ENCODE measurements at regions not wholly inside any gene's neighbourhood (a gene's known extent, or its start where the extent isn't known, plus 50 kb on each side); places are given as distances from the start of the nearest gene placed in this dataset.

DNA sequence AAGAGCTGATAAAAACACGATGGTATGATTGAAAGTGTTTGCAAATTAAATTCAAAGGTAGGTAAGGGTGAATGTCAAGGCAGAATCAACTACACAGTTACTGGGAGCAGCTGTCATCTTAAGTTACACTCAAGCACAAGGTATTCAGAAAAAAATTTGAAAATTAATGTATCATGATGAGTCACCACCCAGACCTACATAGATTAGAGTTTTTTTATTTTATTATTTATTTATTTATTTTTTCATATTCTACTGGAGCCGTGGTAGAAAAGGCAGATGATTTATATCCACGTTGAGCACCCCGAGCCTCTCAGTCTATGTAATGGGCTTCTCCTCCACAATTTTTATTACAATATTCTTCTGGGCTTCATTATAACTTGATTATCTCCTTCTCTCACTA is 728.9 kb upstream of the ARGLU1 start:
- no peak for DNase-seq
- H3K4me3 ChIP-seq (ENCODE audit: low read depth, low read length) = no peak overlapping the region
- no peaks in the 10 kb centered on the region for H3K36me3 ChIP-seq
- no peak overlapping the region for H3K27ac ChIP-seq
- TF ChIP-seq, protein P1, sequence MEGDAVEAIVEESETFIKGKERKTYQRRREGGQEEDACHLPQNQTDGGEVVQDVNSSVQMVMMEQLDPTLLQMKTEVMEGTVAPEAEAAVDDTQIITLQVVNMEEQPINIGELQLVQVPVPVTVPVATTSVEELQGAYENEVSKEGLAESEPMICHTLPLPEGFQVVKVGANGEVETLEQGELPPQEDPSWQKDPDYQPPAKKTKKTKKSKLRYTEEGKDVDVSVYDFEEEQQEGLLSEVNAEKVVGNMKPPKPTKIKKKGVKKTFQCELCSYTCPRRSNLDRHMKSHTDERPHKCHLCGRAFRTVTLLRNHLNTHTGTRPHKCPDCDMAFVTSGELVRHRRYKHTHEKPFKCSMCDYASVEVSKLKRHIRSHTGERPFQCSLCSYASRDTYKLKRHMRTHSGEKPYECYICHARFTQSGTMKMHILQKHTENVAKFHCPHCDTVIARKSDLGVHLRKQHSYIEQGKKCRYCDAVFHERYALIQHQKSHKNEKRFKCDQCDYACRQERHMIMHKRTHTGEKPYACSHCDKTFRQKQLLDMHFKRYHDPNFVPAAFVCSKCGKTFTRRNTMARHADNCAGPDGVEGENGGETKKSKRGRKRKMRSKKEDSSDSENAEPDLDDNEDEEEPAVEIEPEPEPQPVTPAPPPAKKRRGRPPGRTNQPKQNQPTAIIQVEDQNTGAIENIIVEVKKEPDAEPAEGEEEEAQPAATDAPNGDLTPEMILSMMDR (IDR thresholded peaks at IDR 0.05; ENCODE audit: low read depth, low read length) = no peak
- H3K27me3 ChIP-seq (ENCODE audit: insufficient read depth, low read depth, severe bottlenecking) = no peaks in the 10 kb centered on the region
- peaks cover 5% of the 10 kb centered on the region for H3K9me3 ChIP-seq (ENCODE audit: severe bottlenecking)

DNA sequence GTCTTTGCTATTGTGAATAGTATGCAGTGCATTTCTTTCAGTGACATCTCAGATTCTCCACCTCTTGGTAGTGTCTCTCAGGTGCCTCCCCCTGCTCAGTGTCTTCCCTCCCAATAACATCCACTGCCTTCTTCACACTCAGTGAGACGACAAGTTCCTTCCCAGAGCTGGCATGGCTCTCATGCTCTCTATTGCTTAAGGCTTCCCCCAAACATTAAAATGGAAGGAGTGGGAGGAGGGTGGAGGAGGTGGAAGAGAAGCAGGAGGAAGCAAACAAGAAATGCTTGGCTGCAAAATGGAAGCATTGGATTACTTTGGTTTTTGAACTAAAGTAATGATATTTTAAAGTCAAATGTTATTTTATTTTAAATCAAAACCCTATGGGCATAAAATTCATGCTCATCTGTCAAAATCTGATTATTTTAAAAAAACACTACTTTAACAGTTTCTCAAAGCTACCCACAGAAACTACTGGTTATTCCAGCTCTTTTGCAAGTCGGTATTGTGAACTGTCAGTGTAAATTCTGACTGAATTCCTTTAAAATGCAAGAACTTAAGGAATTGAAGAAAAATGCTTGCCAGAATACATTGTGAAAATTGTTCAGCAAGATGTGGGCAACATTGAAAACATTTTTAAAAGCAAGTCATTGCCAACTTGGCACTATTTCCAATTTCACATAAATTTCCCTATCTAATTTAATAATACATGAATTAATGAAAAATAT is 727.6 kb upstream of the ARGLU1 start:
- H3K27ac ChIP-seq = no peak overlapping the region
- TF ChIP-seq, protein P1 (IDR thresholded peaks at IDR 0.05; ENCODE audit: low read depth, low read length) = no peak
- peaks cover 5% of the 10 kb centered on the region for H3K9me3 ChIP-seq (ENCODE audit: severe bottlenecking)
- H3K4me3 ChIP-seq (ENCODE audit: low read depth, low read length) = no peak overlapping the region
- peaks cover 5% of the 10 kb centered on the region for H3K27me3 ChIP-seq (ENCODE audit: insufficient read depth, low read depth, severe bottlenecking)
- no peak for DNase-seq
- H3K36me3 ChIP-seq = no peaks in the 10 kb centered on the region

DNA sequence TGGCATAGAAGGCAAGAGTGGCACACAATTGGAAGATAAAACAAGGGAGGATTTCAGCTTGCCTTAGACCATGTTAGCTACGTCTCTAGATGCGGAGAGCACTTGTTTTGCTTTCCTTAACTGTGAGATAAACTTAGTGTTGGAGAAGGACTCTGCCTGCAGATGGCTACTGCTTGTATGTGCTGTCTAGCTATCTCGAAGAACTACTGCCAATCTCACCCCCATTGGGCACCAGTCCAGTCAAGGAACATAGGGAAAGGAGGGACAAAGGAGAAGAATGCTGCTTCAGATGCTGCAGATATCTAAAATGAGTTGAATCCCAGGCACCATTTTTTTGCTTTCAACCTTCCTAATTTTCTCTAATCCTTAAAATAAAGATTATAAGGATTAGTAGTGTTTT is 726.0 kb upstream of the ARGLU1 start:
- peaks cover 5% of the 10 kb centered on the region for H3K9me3 ChIP-seq (ENCODE audit: severe bottlenecking)
- H3K36me3 ChIP-seq = no peaks in the 10 kb centered on the region
- H3K27me3 ChIP-seq (ENCODE audit: insufficient read depth, low read depth, severe bottlenecking) = peaks cover 7% of the 10 kb centered on the region
- DNase-seq = no peak
- TF ChIP-seq, protein P1 (IDR thresholded peaks at IDR 0.05; ENCODE audit: low read depth, low read length) = no peak
- no peak overlapping the region for H3K27ac ChIP-seq
- H3K4me3 ChIP-seq (ENCODE audit: low read depth, low read length) = no peak overlapping the region

DNA sequence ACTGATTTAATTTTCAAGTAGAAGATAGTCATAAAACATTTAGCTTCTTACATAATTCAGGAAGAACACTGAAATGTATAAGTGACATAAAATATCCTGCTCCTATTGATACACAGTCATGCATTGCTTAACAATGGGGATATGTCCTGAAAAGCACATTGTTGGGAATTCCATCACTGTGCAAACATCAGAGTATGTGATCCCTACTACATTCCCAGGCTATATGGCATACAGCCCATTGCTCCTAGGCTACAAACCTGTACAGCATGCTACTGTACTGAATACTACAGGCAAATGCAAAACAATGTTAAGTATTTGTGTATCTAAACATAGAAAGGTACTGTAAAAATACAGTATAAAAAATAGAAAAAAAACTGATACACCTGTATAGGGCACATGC is 723.9 kb upstream of the ARGLU1 start:
- no peak overlapping the region for H3K27ac ChIP-seq
- H3K27me3 ChIP-seq (ENCODE audit: insufficient read depth, low read depth, severe bottlenecking) = peaks cover 7% of the 10 kb centered on the region
- peaks cover 5% of the 10 kb centered on the region for H3K9me3 ChIP-seq (ENCODE audit: severe bottlenecking)
- DNase-seq = no peak
- TF ChIP-seq, protein P1 (IDR thresholded peaks at IDR 0.05; ENCODE audit: low read depth, low read length) = no peak
- no peaks in the 10 kb centered on the region for H3K36me3 ChIP-seq
- H3K4me3 ChIP-seq (ENCODE audit: low read depth, low read length) = no peak overlapping the region

DNA sequence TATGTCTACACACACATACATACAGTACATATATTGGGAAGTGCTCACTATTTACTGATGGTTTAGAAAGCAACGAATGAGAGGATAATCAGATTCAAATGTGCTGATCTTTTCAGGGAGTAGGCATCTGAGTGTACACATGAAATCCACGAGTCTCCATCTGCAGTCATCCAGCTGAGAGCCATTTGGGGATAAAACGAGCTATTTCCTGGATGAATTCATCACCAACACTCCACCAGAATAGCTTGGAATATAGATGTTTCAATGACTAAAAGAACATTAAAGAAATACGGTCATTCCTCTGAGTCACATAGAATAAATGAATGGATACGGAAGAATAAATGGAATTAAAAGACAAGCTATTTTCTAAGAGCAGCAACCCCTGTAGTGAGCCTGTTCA is 721.6 kb upstream of the ARGLU1 start:
- Histone ChIP-seq H3K9me3 (ENCODE audit: severe bottlenecking) (no peaks in the 10 kb centered on the region), H3K27ac (no peak overlapping the region), H3K4me3 (ENCODE audit: low read depth, low read length) (no peak overlapping the region), H3K36me3 (no peaks in the 10 kb centered on the region), H3K27me3 (ENCODE audit: insufficient read depth, low read depth, severe bottlenecking) (peaks cover 7% of the 10 kb centered on the region)
- DNase-seq = no peak
- TF ChIP-seq, protein P1 (IDR thresholded peaks at IDR 0.05; ENCODE audit: low read depth, low read length) = no peak

DNA sequence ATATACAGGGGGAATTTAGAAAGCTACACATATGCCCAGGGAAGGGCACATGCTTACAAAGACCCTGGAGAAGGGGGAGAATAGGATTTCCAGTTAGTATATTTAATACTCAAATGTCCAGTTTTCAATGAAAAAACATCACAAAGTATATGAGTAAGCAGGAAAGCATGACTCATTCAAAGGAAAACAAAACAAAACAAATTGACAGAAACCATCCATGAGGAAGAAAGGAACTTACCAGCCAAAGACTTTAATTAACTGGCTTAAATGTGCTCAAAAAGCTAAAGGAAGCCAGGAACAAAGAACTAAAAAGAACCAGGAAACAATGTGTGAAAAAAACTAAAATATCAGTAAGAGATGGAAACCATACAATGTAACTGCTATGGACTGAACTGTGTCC is 716.2 kb upstream of the ARGLU1 start:
- TF ChIP-seq, protein P1 (IDR thresholded peaks at IDR 0.05; ENCODE audit: low read depth, low read length) = no peak
- Histone ChIP-seq H3K27ac (no peak overlapping the region), H3K9me3 (ENCODE audit: severe bottlenecking) (no peaks in the 10 kb centered on the region), H3K27me3 (ENCODE audit: insufficient read depth, low read depth, severe bottlenecking) (no peaks in the 10 kb centered on the region), H3K4me3 (ENCODE audit: low read depth, low read length) (no peak overlapping the region), H3K36me3 (no peaks in the 10 kb centered on the region)
- DNase-seq = no peak

All from WERI-Rb-1 (cell line).